ENCODE measurements at regions not wholly inside any gene's neighbourhood (a gene's known extent, or its start where the extent isn't known, plus 50 kb on each side); places are given as distances from the start of the nearest gene placed in this dataset.
"Not testable (repeated sequence)": the region's sequence is repeated elsewhere in the genome, so short reads cannot be mapped to it uniquely, and the experiment has no call there.

DNA sequence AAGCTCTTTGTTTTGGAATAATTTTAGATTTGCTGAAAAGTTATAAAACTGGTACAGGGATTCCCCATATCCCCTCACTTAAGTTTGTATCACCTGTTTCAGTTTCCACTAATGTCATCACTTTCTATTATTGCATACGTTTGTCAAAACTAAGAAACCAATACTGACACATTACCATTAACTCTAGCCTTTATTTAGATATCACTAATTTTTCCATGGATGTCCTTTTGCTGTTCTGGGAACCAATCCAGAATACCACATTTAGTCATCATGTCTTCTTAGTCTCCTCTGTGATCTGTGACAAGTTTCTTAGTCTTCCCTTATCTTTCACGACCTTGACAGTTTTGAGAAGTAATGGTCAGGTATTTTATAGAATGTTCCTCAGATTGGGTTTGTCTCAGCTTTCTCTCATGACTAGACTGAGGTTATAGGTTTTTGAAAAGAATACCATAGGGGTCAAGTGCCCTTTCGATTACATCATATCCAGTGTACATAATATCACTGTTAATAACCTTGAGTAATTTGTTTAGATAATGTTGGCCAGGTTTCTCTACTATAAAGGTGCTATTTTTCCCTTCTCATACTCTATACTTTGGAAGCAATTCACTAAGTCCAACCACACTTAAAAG is 51.9 kb upstream of the NMUR2 start:
- FAIRE-seq (no peak), DNase-seq (ENCODE audit: low spot score) (no peak)

DNA sequence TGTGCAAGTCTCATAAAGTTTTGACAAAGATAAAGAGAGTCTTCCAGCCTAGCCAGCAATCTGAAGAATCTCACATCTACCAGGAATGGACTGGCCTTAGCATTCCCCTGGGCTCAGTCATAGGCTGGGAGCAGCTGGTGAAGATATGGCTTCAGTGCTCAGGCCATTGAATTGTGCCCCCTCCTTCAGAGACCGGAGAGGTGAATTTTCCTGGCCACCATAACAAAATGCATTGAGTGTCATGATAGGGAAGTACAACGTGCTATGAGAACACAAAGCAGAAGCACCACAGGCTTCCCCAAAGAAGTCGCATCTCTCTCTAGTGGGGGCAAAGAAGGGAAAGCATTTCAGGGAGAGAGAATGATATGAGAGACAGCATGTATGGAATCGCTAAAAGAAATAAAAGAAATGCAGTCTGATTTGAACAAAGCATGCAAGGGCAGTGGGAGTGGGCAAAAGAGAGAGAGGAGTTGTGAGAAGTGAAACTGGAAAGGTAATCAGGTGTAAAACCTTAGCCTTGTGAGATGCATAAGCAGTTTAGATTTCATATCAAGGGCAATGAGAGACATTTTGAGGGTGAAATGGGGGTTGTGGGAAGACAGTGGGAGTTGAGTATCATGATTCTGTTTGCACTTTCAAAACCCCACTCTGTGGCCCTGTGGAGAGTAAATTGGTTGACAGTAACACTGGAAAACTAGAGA is 57.1 kb upstream of the NMUR2 start:
- no peak for FAIRE-seq
- no peak for DNase-seq (ENCODE audit: low spot score)

DNA sequence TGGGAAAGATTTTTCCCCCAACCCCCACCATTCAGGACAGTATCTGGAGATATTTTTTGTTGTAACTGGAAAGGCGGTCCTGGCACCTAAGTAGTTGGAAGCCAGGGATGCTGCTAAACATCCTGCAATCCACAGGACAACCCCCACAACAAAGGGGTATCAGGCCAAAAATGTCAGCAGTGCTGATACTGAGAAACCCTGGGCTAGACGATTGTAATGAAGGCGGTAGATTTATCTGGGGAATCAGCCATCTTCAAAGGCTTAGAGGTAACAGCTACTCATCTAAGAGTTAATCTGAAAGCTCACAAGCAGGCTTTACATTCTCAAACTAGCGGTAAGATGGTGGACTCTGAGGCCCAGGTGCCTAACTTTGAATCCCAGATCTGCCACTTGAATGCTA is 59.0 kb upstream of the NMUR2 start:
- no peak for DNase-seq (ENCODE audit: low spot score)
- FAIRE-seq = no peak

DNA sequence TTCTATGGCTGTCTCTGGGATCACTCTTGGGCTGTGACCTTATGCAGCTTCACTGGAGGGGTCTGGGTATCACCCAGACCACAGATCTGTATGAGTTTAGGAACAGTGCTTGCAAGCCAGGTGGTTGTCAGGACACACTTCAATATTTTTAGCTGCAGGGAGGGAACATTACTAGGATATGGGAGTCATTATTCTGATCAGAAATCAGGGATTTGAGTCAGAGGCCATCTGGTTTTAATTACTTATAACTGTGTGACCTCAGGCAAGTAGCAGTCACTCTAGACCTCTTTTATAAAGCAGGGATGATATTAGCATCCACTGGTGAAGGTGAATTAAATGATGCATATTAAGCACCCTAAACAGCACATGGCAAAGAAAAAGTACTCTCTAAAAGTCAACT is 60.1 kb upstream of the NMUR2 start:
- DNase-seq (ENCODE audit: low spot score) (no peak), FAIRE-seq (no peak)

DNA sequence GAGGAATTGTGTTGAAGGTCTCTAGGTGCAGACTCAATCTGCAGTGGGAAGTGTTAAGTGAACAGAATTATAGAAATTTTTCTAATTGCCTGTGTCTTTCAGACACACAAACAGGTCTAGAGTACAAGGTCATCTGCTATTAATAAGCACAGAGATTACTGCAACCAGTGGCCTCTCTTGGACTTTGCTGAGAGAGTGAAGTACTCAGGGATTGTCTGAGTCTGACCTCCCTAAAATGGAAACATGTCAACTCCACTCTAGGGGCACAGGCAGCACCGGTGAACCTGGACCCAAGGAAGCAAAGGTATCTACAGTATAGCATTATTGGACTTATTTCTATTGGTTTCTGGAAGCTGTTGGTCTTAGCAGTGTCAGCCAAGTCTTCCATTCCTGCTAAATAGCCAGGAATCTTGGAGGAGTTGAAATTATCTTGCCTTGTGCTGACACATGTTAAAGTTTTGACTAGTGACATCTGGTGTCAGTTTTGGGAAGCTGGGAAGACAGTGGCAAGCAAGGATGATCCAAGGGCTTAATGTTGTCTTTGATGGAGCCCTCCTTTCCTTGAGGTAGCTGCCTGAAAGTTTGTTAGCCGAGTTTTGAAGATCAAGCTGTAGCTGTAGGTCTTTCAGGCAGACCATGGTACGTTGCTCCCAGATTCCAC is 61.1 kb upstream of the NMUR2 start:
- FAIRE-seq (no peak), DNase-seq (ENCODE audit: low spot score) (no peak)

DNA sequence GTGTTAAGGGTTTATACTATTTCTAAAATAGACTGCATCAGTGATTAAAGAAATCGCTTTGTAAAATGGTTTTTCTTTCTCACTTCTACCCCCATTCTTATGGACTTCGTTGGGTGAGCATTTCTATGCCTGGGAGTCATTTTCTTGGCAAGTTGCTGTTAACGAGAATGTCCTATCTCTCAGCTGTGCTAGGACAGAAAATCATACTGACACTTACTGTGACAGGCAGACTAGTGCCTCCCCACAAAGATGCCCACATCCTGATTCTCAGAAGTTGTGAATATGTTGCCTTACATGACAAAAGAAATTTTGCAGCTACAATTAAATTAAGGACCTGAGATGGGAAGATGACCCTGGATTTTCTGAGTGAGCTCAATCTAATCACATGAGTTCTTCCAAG is 65.1 kb upstream of the NMUR2 start:
- FAIRE-seq = no peak

DNA sequence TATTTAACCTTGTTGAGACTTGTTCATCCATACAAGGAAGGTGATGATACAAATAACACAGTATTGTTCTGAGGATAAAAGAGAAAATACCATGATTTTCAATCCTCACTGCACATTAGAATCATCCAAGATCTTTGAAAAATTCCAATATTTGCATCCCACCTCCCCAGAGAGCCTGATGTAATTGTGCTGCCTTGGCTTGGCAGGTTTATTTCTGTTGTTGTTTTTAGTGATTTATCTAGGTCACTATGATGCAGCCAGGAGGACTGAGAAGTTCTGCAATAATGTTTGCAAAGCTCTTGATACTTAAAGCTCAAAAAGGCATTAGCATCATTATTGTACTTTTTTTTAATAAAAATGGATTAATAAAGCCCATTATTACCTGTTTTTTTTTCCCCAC is 67.0 kb upstream of the NMUR2 start:
- DNase-seq (ENCODE audit: low spot score) (no peak), FAIRE-seq (no peak)

More for the DNA sequence above, 65.1 kb upstream of the NMUR2 start:
- no peak for DNase-seq (ENCODE audit: low spot score)

DNA sequence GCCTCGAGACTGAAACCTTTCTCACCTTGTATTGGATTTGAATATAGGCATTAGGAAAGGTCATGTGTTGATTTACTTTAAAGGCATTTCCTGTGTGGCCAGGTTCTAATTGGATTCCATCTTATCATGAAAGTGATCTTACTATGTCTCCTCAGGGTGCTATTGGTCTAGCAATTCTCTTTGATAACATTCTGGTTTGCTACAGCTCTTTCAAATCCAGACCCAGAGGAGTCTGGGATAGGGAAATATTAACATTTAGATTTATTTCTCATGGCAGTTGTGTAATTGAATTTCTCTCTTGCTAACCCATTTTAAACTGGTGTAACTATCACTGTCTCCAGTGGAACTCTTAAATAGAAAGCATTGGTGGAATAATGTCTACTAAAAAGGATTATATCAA is 69.9 kb upstream of the NMUR2 start:
- DNase-seq (ENCODE audit: low spot score) (no peak), FAIRE-seq (no peak)

DNA sequence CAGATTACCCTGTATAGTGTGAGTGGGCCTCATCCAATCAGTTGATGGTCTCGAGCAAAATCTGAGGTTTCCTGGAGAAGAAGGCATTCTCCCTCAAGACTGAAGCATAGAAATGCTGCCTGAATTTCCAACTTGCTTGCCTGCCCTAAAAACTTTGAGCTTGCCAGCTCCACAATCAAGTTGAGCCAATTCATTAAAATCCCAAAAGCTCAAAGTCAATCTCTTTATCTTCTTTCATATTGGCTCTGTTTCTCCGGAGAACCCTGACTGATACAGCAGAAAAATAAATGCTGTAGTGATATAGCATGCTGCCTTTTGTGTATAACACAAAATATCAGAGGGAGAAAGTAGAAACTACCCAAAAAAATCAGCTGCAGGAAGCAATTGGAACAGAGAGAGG is 72.5 kb upstream of the NMUR2 start:
- FAIRE-seq (no peak), DNase-seq (ENCODE audit: low spot score) (no peak)

DNA sequence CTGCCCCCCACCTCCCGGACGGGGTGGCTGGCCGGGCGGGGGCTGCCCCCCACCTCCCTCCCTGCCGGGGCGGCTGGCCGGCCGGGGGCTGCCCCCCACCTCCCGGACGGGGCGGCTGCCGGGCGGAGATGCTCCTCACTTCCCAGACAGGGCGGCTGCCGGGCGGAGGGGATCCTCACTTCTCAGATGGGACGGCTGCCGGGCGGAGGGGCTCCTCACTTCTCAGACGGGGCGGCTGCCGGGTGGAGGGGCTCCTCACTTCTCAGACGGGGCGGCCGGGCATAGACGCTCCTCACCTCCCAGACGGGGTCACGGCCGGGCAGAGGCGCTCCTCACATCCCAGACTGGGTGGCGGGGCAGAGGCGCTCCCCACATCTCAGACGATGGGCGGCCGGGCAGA is 74.8 kb upstream of the NMUR2 start:
- not testable (repeated sequence) for FAIRE-seq

DNA sequence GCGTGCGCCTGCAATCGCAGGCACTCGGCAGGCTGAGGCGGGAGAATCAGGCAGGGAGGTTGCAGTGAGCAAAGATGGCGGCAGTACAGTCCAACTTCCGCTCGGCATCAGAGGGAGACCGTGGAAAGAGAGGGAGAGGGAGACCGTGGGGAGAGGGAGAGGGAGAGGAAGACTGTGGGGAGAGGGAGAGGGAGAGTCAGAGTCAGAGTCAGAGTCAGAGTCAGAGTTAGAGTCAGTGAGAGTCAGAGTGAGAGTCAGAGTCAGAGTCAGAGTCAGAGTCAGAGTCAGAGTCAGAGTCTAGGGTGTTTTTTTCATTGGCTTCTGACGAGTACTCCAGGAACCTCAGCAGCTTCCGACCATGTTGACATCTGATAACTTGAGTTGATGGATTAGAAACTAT is 75.6 kb upstream of the NMUR2 start:
- DNase-seq (ENCODE audit: low spot score); FAIRE-seq: not testable (repeated sequence)

More for the DNA sequence above, 74.8 kb upstream of the NMUR2 start:
- not testable (repeated sequence) for DNase-seq (ENCODE audit: low spot score)

DNA sequence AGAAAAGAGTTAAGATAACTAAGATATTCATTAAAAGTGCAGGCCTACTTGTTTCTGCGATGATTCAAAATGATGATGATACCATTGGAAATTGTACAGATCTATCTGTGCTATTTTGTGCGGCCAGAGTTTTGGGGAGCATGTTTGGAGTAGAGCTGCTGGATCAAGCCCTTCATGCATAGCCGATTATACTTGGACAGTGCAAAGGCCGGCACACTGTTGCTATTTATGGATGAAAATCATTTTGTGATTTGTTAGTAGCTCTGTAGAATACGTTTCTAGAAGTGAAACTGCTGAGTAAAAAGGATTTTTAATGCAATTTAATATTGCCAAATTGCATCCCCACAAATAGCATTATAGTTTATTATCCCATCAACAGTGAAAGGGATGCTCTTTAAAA is 82.1 kb upstream of the NMUR2 start:
- no peak for FAIRE-seq

DNA sequence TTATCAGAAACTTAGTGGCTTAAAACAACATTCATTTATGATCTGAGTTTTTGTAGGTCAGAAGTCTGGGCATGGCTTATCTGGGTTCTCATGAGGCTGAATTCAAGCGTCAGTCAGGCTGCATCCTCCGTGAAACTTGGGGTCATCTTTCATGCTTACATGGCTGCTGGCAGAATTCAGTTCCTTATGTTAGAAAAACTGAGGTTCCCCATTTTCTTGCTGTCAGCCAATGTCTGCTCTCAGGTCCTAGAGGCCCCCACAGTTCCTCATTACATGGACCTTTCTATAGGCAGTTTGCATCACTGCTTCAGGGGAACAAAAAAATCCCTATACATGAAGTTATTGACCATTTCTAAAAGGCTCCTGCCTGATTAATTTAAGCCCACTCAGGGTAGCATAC is 83.8 kb upstream of the NMUR2 start:
- FAIRE-seq = no peak
- no peak for DNase-seq (ENCODE audit: low spot score)

More for the DNA sequence above, 82.1 kb upstream of the NMUR2 start:
- no peak for DNase-seq (ENCODE audit: low spot score)

DNA sequence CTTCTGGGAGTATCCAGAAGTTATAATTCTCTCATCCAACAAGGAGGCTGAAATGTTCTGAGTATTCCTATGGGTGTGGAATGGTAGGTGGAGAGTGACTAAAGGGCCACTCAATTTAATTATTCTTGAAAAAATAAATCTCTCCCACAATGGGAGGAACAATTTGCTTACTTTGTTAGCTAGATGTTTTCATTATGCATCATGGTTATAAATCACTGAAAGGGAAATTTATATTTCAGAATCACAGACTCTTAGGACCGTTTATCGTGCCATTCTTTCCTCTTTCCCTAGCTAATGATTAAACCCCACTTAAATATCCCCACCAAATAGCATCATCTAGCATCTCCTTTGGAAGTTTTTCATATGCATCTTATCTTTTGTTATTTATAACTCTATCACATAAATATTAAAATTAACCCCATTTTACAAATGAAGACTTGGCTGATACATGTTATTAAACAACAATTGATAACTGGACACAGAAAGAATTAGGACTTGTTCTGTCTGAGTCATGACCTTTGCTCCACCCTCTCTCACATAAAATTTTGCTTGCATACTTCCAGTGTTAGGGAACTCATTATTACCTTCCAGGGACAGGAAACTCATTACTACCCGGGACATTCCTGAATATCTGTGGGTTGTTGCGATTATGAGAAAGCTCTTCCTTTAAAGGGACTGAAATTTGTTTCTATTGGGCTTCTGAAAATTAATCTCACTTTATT is 94.9 kb upstream of the NMUR2 start:
- DNase-seq (ENCODE audit: low spot score) (no peak), FAIRE-seq (no peak)

DNA sequence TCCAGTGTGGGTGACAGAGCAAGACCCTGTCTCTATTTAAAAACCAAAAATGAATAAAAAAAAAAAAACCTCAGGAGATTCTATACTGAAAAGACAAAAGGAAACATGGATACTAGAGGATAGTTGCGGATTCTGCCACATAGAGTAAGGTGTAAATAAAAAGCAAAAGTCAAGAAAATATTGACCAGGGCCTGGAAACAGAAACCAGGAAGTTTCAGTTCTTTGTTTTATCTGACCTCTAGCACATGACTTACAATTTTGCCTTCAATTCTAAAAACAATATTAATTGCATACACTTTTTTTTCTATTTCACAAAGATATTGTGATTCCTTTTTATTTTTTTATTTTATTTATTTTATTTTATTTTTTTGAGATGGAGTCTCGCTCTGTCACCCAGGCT is 96.2 kb upstream of the NMUR2 start:
- FAIRE-seq = no peak
- DNase-seq (ENCODE audit: low spot score) = no peak

DNA sequence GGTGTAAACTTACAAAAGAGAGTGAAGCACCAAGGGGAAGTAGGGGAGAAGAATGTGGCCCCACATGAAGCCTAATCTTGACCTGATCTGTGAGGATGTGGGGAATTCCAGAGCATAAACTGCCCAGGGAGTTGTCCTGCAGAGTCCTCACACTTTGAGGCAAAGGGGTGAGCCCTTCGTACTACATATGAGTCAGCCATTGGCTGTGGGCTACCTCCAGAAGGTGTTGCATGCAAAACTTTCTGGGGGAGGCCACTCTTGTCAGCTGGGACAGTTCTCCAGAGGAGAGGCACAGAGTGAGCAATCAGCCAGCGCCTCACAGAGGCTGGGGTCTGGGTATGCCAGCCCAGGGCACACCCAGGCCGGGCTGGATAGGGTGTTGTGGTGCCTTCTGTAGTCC is 98.1 kb upstream of the NMUR2 start:
- FAIRE-seq (no peak), DNase-seq (ENCODE audit: low spot score) (no peak)

DNA sequence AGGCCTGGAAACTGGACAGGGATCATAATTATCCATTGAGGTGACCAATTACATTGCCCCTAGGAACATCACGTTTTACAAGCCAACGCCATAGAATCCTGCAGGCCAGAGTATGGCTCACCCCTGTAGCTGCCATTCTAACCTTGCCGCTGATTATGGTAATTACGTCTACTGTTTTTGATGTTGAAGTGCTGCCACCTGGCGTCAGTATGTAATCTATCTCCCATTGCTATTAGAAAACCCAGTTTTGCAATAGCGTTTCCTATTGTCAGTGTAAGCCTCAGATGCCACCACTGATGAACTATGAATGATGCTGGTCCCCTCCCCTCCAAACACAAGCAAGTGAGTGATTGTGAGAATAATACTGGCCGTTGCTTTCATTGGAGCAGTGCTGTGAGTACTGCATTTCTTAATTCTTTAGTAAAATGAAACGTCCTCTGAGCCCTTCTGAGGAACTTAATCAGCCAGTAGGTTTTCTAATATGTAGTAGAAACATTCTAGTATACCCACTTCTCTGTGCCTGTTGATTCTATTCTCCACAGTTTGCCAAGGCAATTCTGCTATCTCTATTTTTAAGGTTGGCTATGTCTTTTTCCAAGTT is 100.5 kb upstream of the NMUR2 start:
- DNase-seq (ENCODE audit: low spot score) (peak; percentile 23), FAIRE-seq (no peak)

DNA sequence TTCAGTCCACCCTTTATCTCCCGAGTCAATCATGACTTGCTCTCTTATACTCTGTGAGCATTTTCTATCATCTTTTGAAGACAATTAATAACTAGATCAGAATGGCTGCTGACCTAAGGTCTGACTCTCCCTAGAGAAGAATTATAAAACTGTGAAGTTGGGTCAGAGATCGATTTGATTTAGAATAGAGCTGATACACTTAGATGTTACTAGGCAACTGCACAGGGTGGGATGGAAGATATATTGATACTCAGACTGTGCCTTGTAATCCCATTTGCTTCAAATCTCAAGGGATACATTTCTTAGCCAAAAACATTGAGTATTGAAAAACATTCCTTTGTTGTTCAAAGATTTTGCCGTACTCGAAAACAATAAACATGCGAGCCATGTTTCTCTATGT is 106.0 kb upstream of the NMUR2 start:
- DNase-seq (ENCODE audit: low spot score) = no peak
- FAIRE-seq = no peak

DNA sequence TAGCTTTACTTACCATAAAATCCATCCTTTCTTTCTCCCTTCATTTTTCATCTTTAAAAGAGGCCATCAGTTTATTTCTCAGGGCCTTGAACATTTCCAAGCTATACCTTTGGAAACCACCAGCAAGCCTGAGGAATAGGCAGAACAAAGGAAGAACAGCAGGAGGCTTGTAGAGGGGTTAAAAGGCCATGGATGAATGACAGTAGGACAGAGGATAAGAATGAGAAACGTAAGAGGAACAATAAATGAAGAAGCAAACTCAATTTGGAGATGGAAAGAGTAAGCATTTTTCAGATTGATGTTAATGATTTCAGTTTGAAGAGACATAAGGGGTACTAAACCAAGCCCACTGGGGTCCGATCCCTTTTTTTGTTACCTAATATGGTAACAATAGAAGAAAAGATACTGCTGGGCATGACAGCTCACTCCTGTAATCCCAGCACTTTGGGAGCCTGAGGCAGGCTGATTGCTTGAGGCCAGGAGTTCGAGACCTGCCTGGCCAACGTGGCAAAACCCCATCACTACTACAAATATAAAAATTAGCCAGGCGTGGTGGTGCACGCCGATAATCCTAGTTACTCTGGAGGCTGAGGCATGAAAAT is 106.6 kb upstream of the NMUR2 start:
- DNase-seq (ENCODE audit: low spot score) (no peak), FAIRE-seq (no peak)

DNA sequence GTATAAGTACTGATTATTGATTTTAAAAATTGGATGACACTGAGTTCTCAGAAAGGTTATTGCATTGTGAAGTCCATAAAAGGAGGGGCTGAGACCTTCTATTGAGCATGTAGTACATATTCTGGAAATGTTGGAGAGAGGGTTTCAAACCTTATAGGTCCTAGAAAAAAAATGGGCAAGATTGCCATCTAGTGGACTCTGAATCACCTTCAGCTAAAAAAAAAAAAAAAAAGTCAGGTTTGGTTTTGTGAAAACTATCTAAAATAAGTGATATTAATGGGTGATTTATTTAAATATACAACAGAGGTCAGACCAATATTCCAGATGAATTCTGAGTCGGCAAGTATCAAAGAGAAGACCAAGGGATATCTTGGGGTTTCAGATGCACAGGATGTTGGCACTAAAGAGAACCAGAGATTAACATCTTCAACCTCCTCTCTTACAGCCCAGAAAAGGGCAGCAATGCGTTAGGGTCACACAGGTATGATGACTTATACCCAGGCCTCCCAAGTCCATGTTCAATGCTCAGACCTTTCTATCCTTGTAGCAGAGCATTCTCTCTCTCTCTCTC is 109.8 kb upstream of the NMUR2 start:
- FAIRE-seq = peak; percentile 17

DNA sequence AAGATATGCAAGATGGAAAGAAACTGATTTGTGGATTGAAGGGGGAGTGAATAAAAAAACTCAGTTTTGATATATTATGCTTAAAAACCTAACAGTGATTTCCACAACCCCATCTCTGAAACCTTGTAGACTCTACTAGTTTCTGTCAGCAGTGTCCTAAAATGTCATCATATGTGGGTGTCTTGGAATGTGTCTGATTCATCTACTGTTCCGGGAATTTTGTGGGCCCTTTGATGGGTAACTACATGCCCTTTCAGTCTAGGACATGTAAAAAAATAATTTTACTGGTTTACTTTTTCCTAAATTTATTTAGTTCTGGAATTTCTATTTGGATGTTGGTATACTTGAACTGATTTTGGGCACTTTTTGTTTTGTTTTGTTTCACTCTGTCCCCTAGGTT is 118.9 kb upstream of the NMUR2 start:
- no peak for FAIRE-seq
- DNase-seq (ENCODE audit: low spot score) = no peak

More for the DNA sequence above, 109.8 kb upstream of the NMUR2 start:
- no peak for DNase-seq (ENCODE audit: low spot score)
